Panc1 (cell line): ENCODE measurements at regions not wholly inside any gene's neighbourhood (a gene's known extent, or its start where the extent isn't known, plus 50 kb on each side); places are given as distances from the start of the nearest gene placed in this dataset.

ENCODE experiments used
- POLR2AphosphoS5 ChIP-seq: IDR thresholded peaks from 2 replicates; pipeline ENCODE4 v1.6.1; 2012; ENCODE audit warnings: mild to moderate bottlenecking, low read depth, low read length, moderate library complexity
- SIN3A ChIP-seq: IDR thresholded peaks from 2 replicates; pipeline ENCODE4 v1.6.1; 2012; ENCODE audit warnings: low read depth, mild to moderate bottlenecking, low read length, moderate library complexity, borderline replicate concordance; ENCODE audit not compliant: insufficient read depth
- TF ChIP-seq, protein P1 (sequence below): fragments of 450-650 bp; IDR thresholded peaks from 2 replicates; pipeline ENCODE4 v1.5.1; 2017; ENCODE audit warnings: mild to moderate bottlenecking
- TF ChIP-seq, protein P2 (sequence below), 2 experiments: IDR thresholded peaks; 2 replicates each; pipeline ENCODE4 v1.6.1; 2011 to 2012; ENCODE audit warnings: low read depth in 2 of 2, control low read depth in 1 of 2, low read length in 1 of 2, mild to moderate bottlenecking in 1 of 2, moderate library complexity in 1 of 2; ENCODE audit not compliant: insufficient read depth in 1 of 2

- TF ChIP-seq, protein P1, sequence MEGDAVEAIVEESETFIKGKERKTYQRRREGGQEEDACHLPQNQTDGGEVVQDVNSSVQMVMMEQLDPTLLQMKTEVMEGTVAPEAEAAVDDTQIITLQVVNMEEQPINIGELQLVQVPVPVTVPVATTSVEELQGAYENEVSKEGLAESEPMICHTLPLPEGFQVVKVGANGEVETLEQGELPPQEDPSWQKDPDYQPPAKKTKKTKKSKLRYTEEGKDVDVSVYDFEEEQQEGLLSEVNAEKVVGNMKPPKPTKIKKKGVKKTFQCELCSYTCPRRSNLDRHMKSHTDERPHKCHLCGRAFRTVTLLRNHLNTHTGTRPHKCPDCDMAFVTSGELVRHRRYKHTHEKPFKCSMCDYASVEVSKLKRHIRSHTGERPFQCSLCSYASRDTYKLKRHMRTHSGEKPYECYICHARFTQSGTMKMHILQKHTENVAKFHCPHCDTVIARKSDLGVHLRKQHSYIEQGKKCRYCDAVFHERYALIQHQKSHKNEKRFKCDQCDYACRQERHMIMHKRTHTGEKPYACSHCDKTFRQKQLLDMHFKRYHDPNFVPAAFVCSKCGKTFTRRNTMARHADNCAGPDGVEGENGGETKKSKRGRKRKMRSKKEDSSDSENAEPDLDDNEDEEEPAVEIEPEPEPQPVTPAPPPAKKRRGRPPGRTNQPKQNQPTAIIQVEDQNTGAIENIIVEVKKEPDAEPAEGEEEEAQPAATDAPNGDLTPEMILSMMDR, result no peak
- TF ChIP-seq POLR2AphosphoS5 (no peak), SIN3A (no peak)
- TF ChIP-seq, protein P2, sequence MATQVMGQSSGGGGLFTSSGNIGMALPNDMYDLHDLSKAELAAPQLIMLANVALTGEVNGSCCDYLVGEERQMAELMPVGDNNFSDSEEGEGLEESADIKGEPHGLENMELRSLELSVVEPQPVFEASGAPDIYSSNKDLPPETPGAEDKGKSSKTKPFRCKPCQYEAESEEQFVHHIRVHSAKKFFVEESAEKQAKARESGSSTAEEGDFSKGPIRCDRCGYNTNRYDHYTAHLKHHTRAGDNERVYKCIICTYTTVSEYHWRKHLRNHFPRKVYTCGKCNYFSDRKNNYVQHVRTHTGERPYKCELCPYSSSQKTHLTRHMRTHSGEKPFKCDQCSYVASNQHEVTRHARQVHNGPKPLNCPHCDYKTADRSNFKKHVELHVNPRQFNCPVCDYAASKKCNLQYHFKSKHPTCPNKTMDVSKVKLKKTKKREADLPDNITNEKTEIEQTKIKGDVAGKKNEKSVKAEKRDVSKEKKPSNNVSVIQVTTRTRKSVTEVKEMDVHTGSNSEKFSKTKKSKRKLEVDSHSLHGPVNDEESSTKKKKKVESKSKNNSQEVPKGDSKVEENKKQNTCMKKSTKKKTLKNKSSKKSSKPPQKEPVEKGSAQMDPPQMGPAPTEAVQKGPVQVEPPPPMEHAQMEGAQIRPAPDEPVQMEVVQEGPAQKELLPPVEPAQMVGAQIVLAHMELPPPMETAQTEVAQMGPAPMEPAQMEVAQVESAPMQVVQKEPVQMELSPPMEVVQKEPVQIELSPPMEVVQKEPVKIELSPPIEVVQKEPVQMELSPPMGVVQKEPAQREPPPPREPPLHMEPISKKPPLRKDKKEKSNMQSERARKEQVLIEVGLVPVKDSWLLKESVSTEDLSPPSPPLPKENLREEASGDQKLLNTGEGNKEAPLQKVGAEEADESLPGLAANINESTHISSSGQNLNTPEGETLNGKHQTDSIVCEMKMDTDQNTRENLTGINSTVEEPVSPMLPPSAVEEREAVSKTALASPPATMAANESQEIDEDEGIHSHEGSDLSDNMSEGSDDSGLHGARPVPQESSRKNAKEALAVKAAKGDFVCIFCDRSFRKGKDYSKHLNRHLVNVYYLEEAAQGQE (IDR thresholded peaks at IDR 0.05; ENCODE audit: insufficient read depth in 1 of 2, low read depth in 2 of 2, low read length in 1 of 2), result no peak
These were observed 194.4 kb downstream of the UQCRFS1 start for GRCh38 chr19:29018542-29018941.
